GM21360 (cell line): ENCODE measurements at regions not wholly inside any gene's neighbourhood (a gene's known extent, or its start where the extent isn't known, plus 50 kb on each side); places are given as distances from the start of the nearest gene placed in this dataset.

Experiments used
- ATAC-seq: cut with Tn5 transposase; IDR thresholded peaks from one replicate; pipeline ENCODE4 v1.9.1; 2021; ENCODE audit warnings: mild to moderate bottlenecking, moderate library complexity; ENCODE audit not compliant: unreplicated experiment

- ATAC-seq, result peak; percentile 31
These were observed 97.8 kb downstream of the ZNF674 start for GRCh38 chrX:46447384-46447783.

- ATAC-seq, result peak; percentile 87
These were observed 98.4 kb downstream of the ZNF674 start for GRCh38 chrX:46446727-46447378.

- ATAC-seq, result no peak
These were observed 101.2 kb downstream of the ZNF674 start for GRCh38 chrX:46444011-46444410.

- no peak for ATAC-seq
These were observed 108.5 kb downstream of the ZNF674 start for GRCh38 chrX:46436744-46437143.

- ATAC-seq, result no peak
These were observed 111.3 kb downstream of the ZNF674 start for GRCh38 chrX:46433892-46434291.

GRCh38 chrX:46408553-46409407 lies 136.4 kb downstream of the ZNF674 start:
- no peak for ATAC-seq

GRCh38 chrX:46407753-46408130 lies 137.5 kb downstream of the ZNF674 start:
- ATAC-seq, result no peak

- no peak for ATAC-seq
These were observed 138.0 kb downstream of the ZNF674 start for GRCh38 chrX:46407036-46407752.

GRCh38 chrX:46404774-46405173 lies 140.4 kb downstream of the ZNF674 start:
- ATAC-seq, result no peak

- ATAC-seq, result no peak
These were observed 144.4 kb downstream of the ZNF674 start for GRCh38 chrX:46400530-46401443.

- ATAC-seq, result no peak
These were observed 146.3 kb downstream of the ZNF674 start for GRCh38 chrX:46398874-46399273.

- no peak for ATAC-seq
These were observed 147.1 kb downstream of the ZNF674 start for GRCh38 chrX:46398126-46398525.

GRCh38 chrX:46386511-46386910 lies 158.7 kb downstream of the ZNF674 start:
- no peak for ATAC-seq

- ATAC-seq, result no peak
These were observed 162.2 kb downstream of the ZNF674 start for GRCh38 chrX:46383006-46383405.

- no peak for ATAC-seq
These were observed 162.6 kb downstream of the ZNF674 start for GRCh38 chrX:46382595-46382994.

GRCh38 chrX:46381630-46382029 lies 163.6 kb downstream of the ZNF674 start:
- peak; percentile 51 for ATAC-seq

- no peak for ATAC-seq
These were observed 165.0 kb downstream of the ZNF674 start for GRCh38 chrX:46380148-46380752.

GRCh38 chrX:46376246-46376885 lies 168.9 kb downstream of the ZNF674 start:
- no peak for ATAC-seq

- ATAC-seq, result no peak
These were observed 169.4 kb downstream of the ZNF674 start for GRCh38 chrX:46375831-46376230.

GRCh38 chrX:46374371-46374770 lies 170.8 kb downstream of the ZNF674 start:
- no peak for ATAC-seq
